Adrenal gland (tissue), 5 donors: ENCODE measurements at regions not wholly inside any gene's neighbourhood (a gene's known extent, or its start where the extent isn't known, plus 50 kb on each side); places are given as distances from the start of the nearest gene placed in this dataset.

Source experiments
- CTCF ChIP-seq, 6 experiments: fragments of 450-650 bp in 4 of 6; fragments of 200-600 bp in 2 of 6; sonication (generic) in 1 of 6; IDR thresholded peaks; 1 replicate in 5 of 6; 2 replicates in 1 of 6; pipeline versions ENCODE4 v1.5.1 to v1.8.0; 2016 to 2021; ENCODE audit warnings: antibody characterized with exemption in 6 of 6, mild to moderate bottlenecking in 2 of 6, moderate library complexity in 1 of 6
- POLR2A ChIP-seq, 2 donors: fragments of 450-650 bp; IDR thresholded peaks; one replicate each; pipeline ENCODE4 v1.6.1; 2017; ENCODE audit warnings: antibody characterized with exemption in 2 of 2, mild to moderate bottlenecking in 2 of 2, moderate library complexity in 1 of 2
- donor health status: DM: no; HTN: no; CAD: no.

DNA sequence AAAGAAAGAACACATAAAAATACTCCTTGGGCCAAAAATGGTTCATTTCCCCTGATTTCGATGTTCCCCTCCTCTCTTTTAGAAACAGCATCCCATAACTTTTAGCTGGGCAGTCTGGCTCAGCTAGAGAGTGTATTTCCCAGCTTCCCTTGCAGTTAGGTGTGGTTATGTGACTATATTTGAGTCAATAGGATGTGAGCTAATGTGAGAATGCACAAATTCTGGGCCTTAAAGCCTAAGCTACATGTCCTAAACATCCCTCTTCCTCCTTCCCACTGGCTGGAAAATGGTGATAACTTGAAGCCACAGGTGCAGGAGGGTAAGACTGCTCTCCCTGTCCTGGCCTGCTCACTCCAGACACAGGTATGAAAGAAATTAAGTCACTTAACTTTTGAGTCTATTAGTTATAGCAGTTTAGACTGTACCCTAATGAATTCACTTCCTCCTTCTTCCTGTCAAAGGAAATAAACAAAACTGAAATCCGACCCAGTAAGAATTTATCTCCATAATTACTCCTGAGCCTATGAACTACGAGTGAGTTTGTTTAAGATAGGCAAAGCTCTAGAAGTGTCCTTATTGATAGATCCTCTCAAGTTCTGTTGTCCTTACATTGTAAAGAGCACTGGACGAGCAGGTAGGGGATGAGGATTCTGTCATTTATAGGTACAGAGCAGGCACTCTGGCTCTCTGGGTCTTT, 177.6 kb downstream of the MTX2 start:
- TF ChIP-seq CTCF (IDR thresholded peaks at IDR 0.05) (no peak), POLR2A (IDR thresholded peaks at IDR 0.05) (no peak)
